ENCODE measurements at regions not wholly inside any gene's neighbourhood (a gene's known extent, or its start where the extent isn't known, plus 50 kb on each side); places are given as distances from the start of the nearest gene placed in this dataset.

GRCh38 chr1:87197641-87198040 is 131.0 kb upstream of the LMO4 start:
- ChIA-PET POLR2A (ENCODE audit: low non-redundant PET) (no interaction called here), CTCF (no interaction called here)
- BruUV-seq (replicated peaks) = no TSS peak

GRCh38 chr1:87200875-87201638 is 127.6 kb upstream of the LMO4 start:
- TF ChIP-seq EZH2 (IDR thresholded peaks at IDR 0.05; ENCODE audit: borderline replicate concordance, low read depth, low read length, poor library complexity, severe bottlenecking) (no peak), CTCF (conservative IDR thresholded peaks at IDR 0.05; ENCODE audit: low read depth, low read length) (no peak)
- intact Hi-C loops (cut with micrococcal nuclease; ENCODE audit: unreplicated experiment) = no loop called here
- DNase-seq (ENCODE audit: low spot score) = no peak
- Histone ChIP-seq H3K27ac (ENCODE audit: low read depth, low read length, poor library complexity, severe bottlenecking) (no peak overlapping the region), H3K36me3 (ENCODE audit: insufficient read depth, low read length, poor library complexity, severe bottlenecking) (no peaks in the 10 kb centered on the region), H3K27me3 (replicated peaks; ENCODE audit: insufficient read depth, low read depth, low read length, poor library complexity) (no peaks in the 10 kb centered on the region), H3K4me3 (ENCODE audit: low read depth, low read length, poor library complexity, severe bottlenecking) (no peak overlapping the region), H3K9me3 (ENCODE audit: low read depth, low read length, poor library complexity, severe bottlenecking) (no peaks in the 10 kb centered on the region), H3K4me1 (ENCODE audit: insufficient read depth, low read length, poor library complexity, severe bottlenecking) (no peaks in the 10 kb centered on the region)
- ChIA-PET CTCF (no interaction called here), POLR2A (ENCODE audit: low non-redundant PET) (no interaction called here)
- BruUV-seq (replicated peaks) = no TSS peak

More at GRCh38 chr1:87197641-87198040, 131.0 kb upstream of the LMO4 start:
- no peaks in the 10 kb centered on the region for H3K36me3 ChIP-seq (ENCODE audit: insufficient read depth, low read length, poor library complexity, severe bottlenecking)
- no peaks in the 10 kb centered on the region for H3K27me3 ChIP-seq (replicated peaks; ENCODE audit: insufficient read depth, low read depth, low read length, poor library complexity)
- H3K9me3 ChIP-seq (ENCODE audit: low read depth, low read length, poor library complexity, severe bottlenecking) = peaks cover 5% of the 10 kb centered on the region
- intact Hi-C loops (cut with micrococcal nuclease; ENCODE audit: unreplicated experiment) = no loop called here
- H3K4me1 ChIP-seq (ENCODE audit: insufficient read depth, low read length, poor library complexity, severe bottlenecking) = no peaks in the 10 kb centered on the region
- no peak overlapping the region for H3K4me3 ChIP-seq (ENCODE audit: low read depth, low read length, poor library complexity, severe bottlenecking)
- no peak for DNase-seq (ENCODE audit: low spot score)
- no peak for TF ChIP-seq CTCF (conservative IDR thresholded peaks at IDR 0.05; ENCODE audit: low read depth, low read length)
- no peak for TF ChIP-seq EZH2 (IDR thresholded peaks at IDR 0.05; ENCODE audit: borderline replicate concordance, low read depth, low read length, poor library complexity, severe bottlenecking)
- H3K27ac ChIP-seq (ENCODE audit: low read depth, low read length, poor library complexity, severe bottlenecking) = no peak overlapping the region

- ChIA-PET POLR2A (ENCODE audit: low non-redundant PET) (no interaction called here), CTCF (no interaction called here)
- H3K27ac ChIP-seq (ENCODE audit: low read depth, low read length, poor library complexity, severe bottlenecking) = no peak overlapping the region
- H3K9me3 ChIP-seq (ENCODE audit: low read depth, low read length, poor library complexity, severe bottlenecking) = no peaks in the 10 kb centered on the region
- H3K4me3 ChIP-seq (ENCODE audit: low read depth, low read length, poor library complexity, severe bottlenecking) = no peak overlapping the region
- no peak for TF ChIP-seq CTCF (conservative IDR thresholded peaks at IDR 0.05; ENCODE audit: low read depth, low read length)
- TF ChIP-seq EZH2 (IDR thresholded peaks at IDR 0.05; ENCODE audit: borderline replicate concordance, low read depth, low read length, poor library complexity, severe bottlenecking) = no peak
- no peaks in the 10 kb centered on the region for H3K27me3 ChIP-seq (replicated peaks; ENCODE audit: insufficient read depth, low read depth, low read length, poor library complexity)
- BruUV-seq (replicated peaks) = no TSS peak
- intact Hi-C loops (cut with micrococcal nuclease; ENCODE audit: unreplicated experiment) = no loop called here
- DNase-seq (ENCODE audit: low spot score) = no peak
- H3K36me3 ChIP-seq (ENCODE audit: insufficient read depth, low read length, poor library complexity, severe bottlenecking) = no peaks in the 10 kb centered on the region
- H3K4me1 ChIP-seq (ENCODE audit: insufficient read depth, low read length, poor library complexity, severe bottlenecking) = no peaks in the 10 kb centered on the region
These were observed 126.9 kb upstream of the LMO4 start for GRCh38 chr1:87201768-87202167.
